ENCODE measurements at regions not wholly inside any gene's neighbourhood (a gene's known extent, or its start where the extent isn't known, plus 50 kb on each side); places are given as distances from the start of the nearest gene placed in this dataset.

DNA sequence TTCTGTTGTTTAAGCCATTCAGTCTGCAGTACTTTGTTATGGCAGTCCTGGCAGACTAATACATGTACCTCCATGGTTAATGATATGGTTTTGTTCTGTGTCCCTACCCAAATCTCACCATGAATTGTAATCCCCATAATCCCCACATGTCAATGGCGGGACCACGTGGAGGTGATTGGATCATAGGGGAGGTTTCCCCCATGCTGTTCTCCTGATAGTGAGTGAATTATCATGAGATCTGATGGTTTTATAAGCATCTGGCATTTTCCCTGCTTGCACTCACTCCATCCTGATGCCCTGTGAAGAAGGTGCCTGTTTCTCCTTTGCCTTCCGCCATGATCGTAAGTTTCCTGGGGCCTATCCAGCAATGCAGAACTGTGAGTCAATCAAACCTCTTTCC is 57.5 kb upstream of the NT5E start:
- no peak for TF ChIP-seq EP300 (IDR thresholded peaks at IDR 0.05)
- TF ChIP-seq, protein P1, sequence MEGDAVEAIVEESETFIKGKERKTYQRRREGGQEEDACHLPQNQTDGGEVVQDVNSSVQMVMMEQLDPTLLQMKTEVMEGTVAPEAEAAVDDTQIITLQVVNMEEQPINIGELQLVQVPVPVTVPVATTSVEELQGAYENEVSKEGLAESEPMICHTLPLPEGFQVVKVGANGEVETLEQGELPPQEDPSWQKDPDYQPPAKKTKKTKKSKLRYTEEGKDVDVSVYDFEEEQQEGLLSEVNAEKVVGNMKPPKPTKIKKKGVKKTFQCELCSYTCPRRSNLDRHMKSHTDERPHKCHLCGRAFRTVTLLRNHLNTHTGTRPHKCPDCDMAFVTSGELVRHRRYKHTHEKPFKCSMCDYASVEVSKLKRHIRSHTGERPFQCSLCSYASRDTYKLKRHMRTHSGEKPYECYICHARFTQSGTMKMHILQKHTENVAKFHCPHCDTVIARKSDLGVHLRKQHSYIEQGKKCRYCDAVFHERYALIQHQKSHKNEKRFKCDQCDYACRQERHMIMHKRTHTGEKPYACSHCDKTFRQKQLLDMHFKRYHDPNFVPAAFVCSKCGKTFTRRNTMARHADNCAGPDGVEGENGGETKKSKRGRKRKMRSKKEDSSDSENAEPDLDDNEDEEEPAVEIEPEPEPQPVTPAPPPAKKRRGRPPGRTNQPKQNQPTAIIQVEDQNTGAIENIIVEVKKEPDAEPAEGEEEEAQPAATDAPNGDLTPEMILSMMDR (IDR thresholded peaks at IDR 0.05) = no peak
